Fibroblast of skin of scalp (primary cell): ENCODE measurements at regions not wholly inside any gene's neighbourhood (a gene's known extent, or its start where the extent isn't known, plus 50 kb on each side); places are given as distances from the start of the nearest gene placed in this dataset.
A peak's percentile ranks its signal among the peaks of the same experiment; 100 is the strongest.
"Not testable (repeated sequence)": the region's sequence is repeated elsewhere in the genome, so short reads cannot be mapped to it uniquely, and the experiment has no call there.

Experiments used
- DNase-seq: peaks from one replicate; pipeline ENCODE4 v3.0.0-alpha.2; 2013

DNA sequence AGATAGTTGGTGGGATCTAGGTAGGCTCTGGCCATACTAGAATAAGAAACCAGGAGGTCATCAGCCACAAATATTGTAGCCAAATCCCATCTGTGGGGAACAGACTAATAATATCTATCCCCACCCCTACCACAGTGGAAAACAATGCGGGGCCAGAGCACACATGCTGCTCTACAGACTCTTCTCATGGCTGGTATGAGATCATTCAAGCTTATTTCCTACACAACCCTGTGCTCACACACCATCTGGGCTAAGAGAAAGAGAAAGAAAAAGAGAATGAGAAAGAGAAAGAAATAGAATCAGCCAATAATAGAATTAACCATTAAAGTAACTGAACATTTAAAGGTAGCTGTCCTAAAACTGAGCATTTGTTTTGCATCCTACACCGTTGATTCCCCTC, 1268.4 kb upstream of the SPRY2 start:
- no peak for DNase-seq

- DNase-seq, result no peak
Observed at GRCh38 chr13:81606074-81606473, 1265.1 kb upstream of the SPRY2 start.

- no peak for DNase-seq
Observed at GRCh38 chr13:81602241-81602640, 1261.3 kb upstream of the SPRY2 start.

DNA sequence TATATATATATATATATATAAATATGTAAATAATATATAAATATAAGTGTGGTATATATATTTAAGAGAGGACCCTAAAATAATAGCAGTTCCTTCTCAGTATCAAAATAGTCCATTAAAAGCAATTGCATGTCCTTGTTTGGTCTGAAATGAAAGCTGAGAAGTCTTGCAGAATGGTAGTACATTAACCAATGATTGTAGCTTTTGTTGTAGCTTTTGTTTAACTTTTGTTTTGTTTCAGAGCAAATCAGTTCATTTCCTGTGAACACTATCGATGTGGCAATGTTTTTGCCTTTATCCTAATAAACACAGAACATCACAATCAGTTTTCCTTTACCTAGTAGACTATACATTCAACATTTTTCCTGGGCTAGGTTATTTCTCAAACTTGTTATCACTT, 1256.2 kb upstream of the SPRY2 start:
- no peak for DNase-seq

GRCh38 chr13:81596224-81596753, 1255.4 kb upstream of the SPRY2 start:
- no peak for DNase-seq

DNA sequence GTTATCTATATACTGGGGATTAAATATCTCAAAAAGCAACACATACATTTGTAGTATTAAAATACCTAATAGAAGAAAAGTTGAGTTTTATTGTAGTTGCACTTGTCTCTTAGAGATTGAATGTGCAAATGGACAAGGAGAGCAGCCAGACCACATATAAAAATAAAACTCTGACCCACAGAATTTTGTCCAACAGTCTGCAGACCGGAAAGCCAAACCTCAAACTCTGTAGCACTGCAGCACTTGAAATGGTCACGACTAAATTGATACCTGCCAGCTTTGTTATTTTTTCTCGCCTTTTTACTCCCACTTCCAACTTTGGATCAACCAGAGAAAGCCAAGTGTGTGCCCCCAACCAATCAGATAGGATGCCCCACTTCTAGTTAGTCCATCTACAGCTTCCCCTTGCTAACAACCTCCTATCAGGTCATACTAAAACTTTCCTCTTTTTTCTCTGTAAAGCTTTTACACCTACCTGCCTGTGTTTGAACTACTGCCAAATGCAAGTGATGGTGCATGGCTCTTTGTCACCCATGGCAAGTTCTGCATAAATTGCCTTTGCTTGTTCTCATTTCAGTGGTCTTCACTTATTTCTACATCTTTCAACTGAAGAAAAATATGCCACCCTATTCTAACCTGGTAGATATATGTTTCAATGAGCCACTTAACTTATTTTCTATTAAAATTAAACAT, 1250.7 kb upstream of the SPRY2 start:
- no peak for DNase-seq

GRCh38 chr13:81582381-81582780, 1241.5 kb upstream of the SPRY2 start:
- no peak for DNase-seq

DNA sequence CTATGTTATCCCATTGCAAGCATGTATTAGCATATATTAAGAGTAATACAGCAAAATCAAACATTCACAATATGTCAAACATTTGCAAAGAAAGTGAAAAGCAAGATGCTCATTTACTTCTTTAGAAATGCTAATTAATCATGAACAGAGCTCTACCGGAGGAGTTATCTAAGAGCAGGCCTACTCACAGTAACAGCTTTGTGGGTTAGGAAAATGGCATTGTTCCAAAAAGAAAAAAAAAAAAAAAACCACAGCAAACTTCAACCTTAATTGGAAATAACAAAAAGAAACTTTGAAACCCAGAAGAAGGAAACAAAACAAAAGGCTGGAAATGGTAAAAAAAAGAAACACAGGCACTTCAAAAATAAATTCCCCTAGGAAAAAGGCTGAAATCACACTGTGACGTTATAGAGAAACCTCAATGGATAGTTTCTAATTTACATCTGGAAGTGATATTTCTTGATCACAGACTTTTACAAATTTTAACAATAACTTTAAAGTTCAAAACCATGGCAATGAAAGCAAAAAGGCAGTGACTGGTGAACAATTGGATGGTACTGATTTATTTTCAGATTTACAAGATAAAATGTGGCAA, 1236.8 kb upstream of the SPRY2 start:
- DNase-seq, result no peak

DNA sequence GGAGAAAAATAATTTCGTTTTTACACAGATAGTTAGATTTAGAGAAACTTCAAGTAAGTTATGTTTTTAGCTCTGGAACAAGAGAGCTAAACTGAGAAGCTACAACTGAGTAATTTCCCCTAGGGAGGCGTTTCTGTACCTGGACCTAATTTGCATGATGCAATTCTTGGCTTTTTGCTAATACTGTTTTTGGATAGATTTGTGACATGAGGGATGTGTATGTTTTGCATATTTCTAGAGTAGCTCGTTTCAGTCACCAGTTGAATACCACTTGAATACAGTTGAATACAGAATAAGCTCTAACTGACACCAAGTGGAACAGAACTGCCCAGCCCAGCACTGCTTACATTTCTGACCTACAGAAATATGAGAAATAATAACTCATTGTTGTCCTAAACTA, 1227.9 kb upstream of the SPRY2 start:
- DNase-seq, result no peak

- no peak for DNase-seq
Observed at GRCh38 chr13:81565849-81566248, 1224.9 kb upstream of the SPRY2 start.

DNA sequence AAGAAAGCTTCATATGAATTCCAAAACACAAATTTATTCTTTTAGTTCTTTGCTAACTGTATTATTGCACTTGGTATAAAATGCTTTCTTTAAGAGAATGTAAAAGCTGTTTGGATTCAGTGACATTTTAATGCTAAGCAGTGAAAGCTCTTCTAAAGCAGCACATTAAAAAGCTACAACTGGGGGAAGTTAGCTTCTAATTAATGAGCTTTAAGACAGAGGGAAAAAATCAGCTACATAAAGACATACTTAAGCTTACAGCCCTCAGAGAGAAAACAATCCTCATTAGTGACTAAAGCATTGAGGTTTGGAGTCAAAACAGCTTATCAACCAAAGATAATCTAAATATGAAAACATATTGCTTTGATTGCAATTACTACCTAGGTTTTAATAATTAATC, 1222.2 kb upstream of the SPRY2 start:
- no peak for DNase-seq

DNA sequence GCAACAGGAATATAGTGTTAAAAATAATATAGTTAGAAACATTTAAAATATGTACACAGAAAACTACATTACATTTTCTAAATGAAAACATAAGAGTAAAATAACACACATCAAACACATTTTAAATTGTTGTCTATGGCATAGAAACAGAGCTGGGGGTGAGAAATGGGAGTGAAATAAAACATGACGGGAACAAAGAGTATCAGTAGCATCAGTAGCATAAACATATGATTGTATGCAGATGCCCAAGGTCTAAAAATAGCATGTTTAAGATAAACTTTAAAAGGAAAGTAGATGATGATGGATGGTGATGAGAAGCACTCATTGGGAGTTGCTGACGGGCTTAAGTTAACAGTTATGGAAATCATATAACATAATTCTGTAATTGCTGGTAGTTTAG, 1221.7 kb upstream of the SPRY2 start:
- DNase-seq, result no peak

DNA sequence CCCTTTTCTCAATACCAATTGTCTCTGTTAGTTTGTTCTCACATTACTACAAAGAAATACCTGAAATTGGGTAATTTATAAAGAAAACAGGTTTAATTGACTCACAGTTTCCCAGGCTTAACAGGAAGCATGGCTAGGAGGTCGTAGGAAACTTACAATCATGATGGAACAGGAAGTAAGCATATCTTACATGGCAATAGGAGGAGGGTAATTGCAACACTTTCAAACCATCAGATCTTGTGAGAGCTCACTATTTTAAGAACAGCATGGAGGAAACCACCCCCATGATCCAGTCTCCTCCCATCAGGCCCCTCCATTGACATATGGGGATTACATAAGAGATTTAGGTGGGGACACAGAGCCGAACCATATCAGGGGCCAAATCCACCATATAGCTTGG, 1210.1 kb upstream of the SPRY2 start:
- no peak for DNase-seq

DNA sequence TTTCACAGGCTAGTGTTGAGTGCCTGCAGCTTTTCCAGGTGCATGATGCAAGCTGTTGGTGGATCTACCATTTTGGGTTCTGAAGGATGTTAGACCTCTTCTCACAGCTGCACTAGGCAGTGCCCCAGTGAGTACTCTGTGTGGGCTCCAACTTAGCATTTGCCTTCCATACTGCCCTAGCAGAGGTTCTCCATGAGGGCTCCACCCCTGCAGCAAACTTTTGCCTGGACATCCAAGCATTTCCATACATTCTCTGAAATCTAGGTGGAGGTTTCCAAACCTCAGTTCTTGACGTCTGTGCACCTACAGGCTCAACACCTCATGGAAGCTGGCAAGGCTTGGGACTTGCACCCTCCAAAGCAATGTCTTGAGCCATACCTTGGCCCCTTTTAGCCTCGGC, 1205.4 kb upstream of the SPRY2 start:
- DNase-seq, result not testable (repeated sequence)

DNA sequence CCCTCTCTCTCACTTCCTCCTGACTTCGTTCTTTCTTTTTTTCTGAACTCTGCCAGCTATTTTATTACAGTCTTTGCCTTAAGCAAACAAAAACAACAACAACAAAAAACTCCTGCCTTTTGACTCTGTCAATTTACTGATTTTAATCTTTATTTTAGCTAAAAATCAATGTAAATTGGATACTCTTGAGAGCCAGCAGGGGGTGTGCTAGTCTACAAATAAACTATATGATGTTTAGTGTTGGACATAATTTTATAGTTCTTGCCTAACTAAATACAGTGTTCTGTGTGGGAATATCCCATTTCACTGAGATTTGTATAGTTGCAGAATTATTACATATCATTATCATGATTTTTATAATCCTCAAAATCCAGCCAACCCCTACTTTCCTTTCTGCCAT, 1199.9 kb upstream of the SPRY2 start:
- DNase-seq, result no peak

GRCh38 chr13:81539643-81540150, 1198.8 kb upstream of the SPRY2 start:
- DNase-seq, result no peak

GRCh38 chr13:81498969-81499368, 1158.0 kb upstream of the SPRY2 start:
- no peak for DNase-seq

DNA sequence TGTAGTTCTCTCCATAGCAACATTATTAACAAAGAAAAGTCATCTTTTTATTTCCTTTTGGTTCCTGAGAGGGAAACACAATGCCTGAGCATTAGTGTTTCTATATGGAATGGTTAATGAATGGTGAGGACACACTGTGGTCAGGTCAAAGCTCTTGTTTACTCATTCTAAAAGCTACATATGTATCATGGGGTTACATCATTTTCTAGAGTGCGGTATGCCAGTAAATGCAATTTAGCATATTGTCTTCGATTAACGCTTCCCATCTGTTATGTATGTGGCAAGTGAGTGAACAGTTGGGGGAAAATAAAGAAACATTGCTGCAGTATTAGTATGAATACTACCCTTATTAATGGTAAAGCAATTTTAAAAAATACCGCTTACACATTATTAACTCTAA, 1152.2 kb upstream of the SPRY2 start:
- DNase-seq, result no peak

GRCh38 chr13:81492449-81492848, 1151.5 kb upstream of the SPRY2 start:
- no peak for DNase-seq

GRCh38 chr13:81488021-81488420, 1147.1 kb upstream of the SPRY2 start:
- no peak for DNase-seq

GRCh38 chr13:81487151-81487550, 1146.2 kb upstream of the SPRY2 start:
- peak; percentile 0 for DNase-seq

DNA sequence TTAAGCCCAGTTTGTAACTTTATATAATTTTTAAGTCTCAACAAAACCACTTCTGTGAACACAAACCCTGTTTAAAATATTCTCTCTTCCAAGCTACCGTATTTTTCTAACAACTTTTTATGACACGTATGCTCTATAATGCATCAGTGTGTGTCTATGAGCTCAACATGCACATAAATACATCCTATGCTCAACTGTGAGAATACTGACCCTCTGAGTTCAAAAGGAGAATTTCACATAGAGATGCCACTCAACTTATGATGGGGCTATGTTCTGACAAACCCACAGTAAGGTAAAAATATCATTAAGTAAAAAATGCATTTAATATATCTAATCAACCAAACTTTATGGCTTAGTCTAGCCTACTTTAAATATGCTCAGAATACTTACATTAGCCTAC, 1139.7 kb upstream of the SPRY2 start:
- DNase-seq, result no peak

DNA sequence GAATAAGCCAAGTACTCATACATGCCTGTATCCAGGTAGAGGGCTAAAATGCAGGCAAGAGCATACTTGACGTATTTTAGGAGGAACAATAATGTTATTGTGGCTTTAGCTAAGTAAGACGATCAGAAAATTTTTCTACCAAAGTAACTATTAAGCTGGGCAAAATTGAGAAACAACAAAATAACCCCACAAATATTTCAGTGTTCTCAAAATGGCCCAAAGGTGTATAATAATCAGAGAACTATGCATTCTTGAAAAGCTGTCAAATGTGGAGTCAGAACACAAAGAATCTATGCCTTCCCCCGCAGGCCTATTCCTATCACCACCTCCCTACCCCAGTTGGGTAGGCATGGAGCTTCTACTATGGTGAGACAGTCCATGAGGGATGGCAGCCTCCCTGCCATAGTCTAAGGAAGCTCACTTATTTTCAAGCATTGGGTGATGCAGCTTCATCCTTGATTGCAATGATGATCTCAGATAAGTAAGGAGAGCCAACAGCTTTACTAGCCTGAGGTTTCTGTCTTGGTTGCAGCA, 1132.5 kb upstream of the SPRY2 start:
- DNase-seq, result no peak

GRCh38 chr13:81458170-81458569, 1117.2 kb upstream of the SPRY2 start:
- DNase-seq, result no peak
